GM12878 (cell line): ENCODE measurements at regions not wholly inside any gene's neighbourhood (a gene's known extent, or its start where the extent isn't known, plus 50 kb on each side); places are given as distances from the start of the nearest gene placed in this dataset.

Experiments used
- ATAC-seq: fragments of 200-7000 bp; cut with Tn5 transposase; 3 replicates; pipeline ENCODE4 v1.9.1; 2020; ENCODE audit warnings: mild to moderate bottlenecking, moderate library complexity
- BruUV-seq: library from RNA; stranded (reverse); fragments of 400-500 nt; replicated peaks from 2 replicates; lab custom pipeline; 2021; lab: Mats Ljungman, UMichigan
- CTCF ChIA-PET: fragments of 300-600 bp; sonication (Branson Sonifier 250); formaldehyde crosslinking; extraction: SDS; loops from one replicate; lab custom pipeline; 2021; ENCODE audit warnings: inconsistent platforms; lab: Yijun Ruan, JAX
- POLR2A ChIA-PET: fragments of 350-600 bp; formaldehyde crosslinking; extraction: SDS; loops from one replicate; lab custom pipeline; 2021; ENCODE audit warnings: inconsistent platforms; lab: Charles Lee
- RAD21 ChIA-PET: fragments of 300-600 bp; sonication (Branson Sonifier 250); formaldehyde crosslinking; loops from one replicate; lab custom pipeline; 2023; ENCODE audit warnings: antibody characterized with exemption; ENCODE audit not compliant: unreplicated experiment; lab: Charles Lee
- SMC1A ChIA-PET: fragments of 300-600 bp; sonication (Branson Sonifier 250); formaldehyde crosslinking; loops from one replicate; lab custom pipeline; 2023; ENCODE audit not compliant: unreplicated experiment, uncharacterized antibody; lab: Charles Lee
- DNase-seq: peaks from one replicate; pipeline ENCODE4 v3.0.0-alpha.2; 2011; ENCODE audit warnings: low read depth, low spot score
- FAIRE-seq: peaks from 3 replicates; lab custom pipeline; 2011; peaks lifted over from hg19 to GRCh38; lab: Jason Lieb, UNC
- H2AFZ ChIP-seq: 2 replicates; pipeline ENCODE4 v1.6.0; 2011; ENCODE audit warnings: low read depth, low read length, control low read depth; ENCODE audit not compliant: control insufficient read depth
- H3K27ac ChIP-seq: 2 replicates; pipeline ENCODE4 v1.5.1; 2011; ENCODE audit warnings: control low read depth; ENCODE audit not compliant: control insufficient read depth, insufficient read depth
- H3K27me3 ChIP-seq, 2 experiments: replicated peaks in 1 of 2; 2 replicates each; pipeline versions ENCODE4 v1.6.0 to v1.6.1; 2011; ENCODE audit warnings: low read length in 1 of 2; ENCODE audit not compliant: control insufficient read depth in 2 of 2, insufficient read depth in 2 of 2
- H3K36me3 ChIP-seq, 2 experiments: 2 replicates each; pipeline ENCODE4 v1.5.1; 2011; ENCODE audit warnings: low read length in 1 of 2; ENCODE audit not compliant: control insufficient read depth in 2 of 2, insufficient read depth in 2 of 2
- H3K4me1 ChIP-seq: 2 replicates; pipeline ENCODE4 v1.6.1; 2011; ENCODE audit warnings: mild to moderate bottlenecking, low read length, moderate library complexity, mixed read lengths; ENCODE audit not compliant: control insufficient read depth, insufficient read depth
- H3K4me2 ChIP-seq: 2 replicates; pipeline ENCODE4 v1.6.0; 2011; ENCODE audit warnings: control low read depth; ENCODE audit not compliant: control insufficient read depth, insufficient read depth
- H3K4me3 ChIP-seq: fragments of 200-600 bp; sonication (generic); 2 replicates; pipeline ENCODE4 v1.5.1; 2016
- H3K79me2 ChIP-seq: 2 replicates; pipeline ENCODE4 v1.6.0; 2011; ENCODE audit warnings: low read length; ENCODE audit not compliant: control insufficient read depth, insufficient read depth
- H3K9ac ChIP-seq: 2 replicates; pipeline ENCODE4 v1.8.0; 2011; ENCODE audit warnings: low read length, control low read depth, mixed read lengths; ENCODE audit not compliant: control insufficient read depth, insufficient read depth
- H3K9me3 ChIP-seq: replicated peaks from 3 replicates; pipeline ENCODE4 v1.5.1; 2011; ENCODE audit warnings: mild to moderate bottlenecking, low read length; ENCODE audit not compliant: control insufficient read depth, insufficient read depth
- H4K20me1 ChIP-seq: 2 replicates; pipeline ENCODE4 v1.6.0; 2011; ENCODE audit not compliant: control insufficient read depth, insufficient read depth
- ASH2L ChIP-seq: fragments of 300-600, 200-600 bp; sonication (generic); IDR thresholded peaks from 2 replicates; pipeline ENCODE4 v1.6.1; 2017; ENCODE audit warnings: low read depth, mild to moderate bottlenecking, borderline replicate concordance
- ATF3 ChIP-seq: IDR thresholded peaks from 2 replicates; pipeline ENCODE4 v1.6.1; 2011; ENCODE audit warnings: low read depth, mild to moderate bottlenecking, low read length, moderate library complexity, borderline replicate concordance; ENCODE audit errors: extremely low read depth
- MEF2A ChIP-seq: IDR thresholded peaks from 2 replicates; pipeline ENCODE4 v1.6.1; 2011; ENCODE audit warnings: low read depth, mild to moderate bottlenecking, low read length, moderate library complexity; ENCODE audit not compliant: insufficient read depth
- PKNOX1 ChIP-seq: fragments of 450-650 bp; IDR thresholded peaks from 2 replicates; pipeline ENCODE4 v1.6.1; 2016; ENCODE audit warnings: mild to moderate bottlenecking
- TCF3 ChIP-seq: IDR thresholded peaks from 2 replicates; pipeline ENCODE4 v1.6.1; 2012; ENCODE audit warnings: low read depth, mild to moderate bottlenecking, low read length, borderline replicate concordance; ENCODE audit not compliant: insufficient read depth
- YBX1 ChIP-seq: fragments of 450-650 bp; IDR thresholded peaks from 2 replicates; pipeline ENCODE4 v1.6.1; 2016; ENCODE audit warnings: antibody characterized with exemption
- ZBTB4 ChIP-seq: fragments of 450-650 bp; formaldehyde crosslinking; IDR thresholded peaks from 2 replicates; pipeline ENCODE4 v1.4.0; 2022; ENCODE audit warnings: mild to moderate bottlenecking, moderate library complexity
- ZNF274 ChIP-seq: IDR thresholded peaks from one replicate; pipeline ENCODE4 v1.8.0; 2011; ENCODE audit not compliant: insufficient read length, insufficient read depth
- WGBS: methylation state at CpG from one replicate; pipeline ENCODE4 v1.1.6; 2016; ENCODE audit warnings: low lambda C conversion rate; ENCODE audit not compliant: insufficient replicate concordance, insufficient coverage; ENCODE audit errors: missing lambda C conversion rate; 5-methylcytosine and 5-hydroxymethylcytosine counted together
- in situ Hi-C: fragments of 300-500 bp; cut with MboI; formaldehyde crosslinking; loops from 9 replicates; pipeline ENCODE4 v1.14.3; 2018; ENCODE audit warnings: mixed read lengths
- intact Hi-C: fragments of 100-400 bp; cut with micrococcal nuclease; formaldehyde crosslinking; loops from one replicate; pipeline ENCODE4 v1.14.2; 2022; ENCODE audit not compliant: unreplicated experiment
- TF ChIP-seq, protein P1 (sequence below): fragments of 150-350 bp; IDR thresholded peaks from 2 replicates; pipeline ENCODE4 v1.6.1; 2014; ENCODE audit warnings: mild to moderate bottlenecking, low read depth, low read length
- TF ChIP-seq, protein P2 (sequence below): fragments of 450-650 bp; formaldehyde crosslinking; IDR thresholded peaks from 2 replicates; pipeline ENCODE4 v1.5.0; 2022; ENCODE audit warnings: mild to moderate bottlenecking, missing genetic modification characterization

- TF ChIP-seq, protein P1, sequence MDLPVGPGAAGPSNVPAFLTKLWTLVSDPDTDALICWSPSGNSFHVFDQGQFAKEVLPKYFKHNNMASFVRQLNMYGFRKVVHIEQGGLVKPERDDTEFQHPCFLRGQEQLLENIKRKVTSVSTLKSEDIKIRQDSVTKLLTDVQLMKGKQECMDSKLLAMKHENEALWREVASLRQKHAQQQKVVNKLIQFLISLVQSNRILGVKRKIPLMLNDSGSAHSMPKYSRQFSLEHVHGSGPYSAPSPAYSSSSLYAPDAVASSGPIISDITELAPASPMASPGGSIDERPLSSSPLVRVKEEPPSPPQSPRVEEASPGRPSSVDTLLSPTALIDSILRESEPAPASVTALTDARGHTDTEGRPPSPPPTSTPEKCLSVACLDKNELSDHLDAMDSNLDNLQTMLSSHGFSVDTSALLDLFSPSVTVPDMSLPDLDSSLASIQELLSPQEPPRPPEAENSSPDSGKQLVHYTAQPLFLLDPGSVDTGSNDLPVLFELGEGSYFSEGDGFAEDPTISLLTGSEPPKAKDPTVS, result no peak
- TF ChIP-seq YBX1 (no peak), ZNF274 (no peak), PKNOX1 (no peak)
- TF ChIP-seq, all 136 proteins: peak for 0
Measured at GRCh38 chr9:25570802-25571201, 107.4 kb downstream of the TUSC1 start (continued).

DNA sequence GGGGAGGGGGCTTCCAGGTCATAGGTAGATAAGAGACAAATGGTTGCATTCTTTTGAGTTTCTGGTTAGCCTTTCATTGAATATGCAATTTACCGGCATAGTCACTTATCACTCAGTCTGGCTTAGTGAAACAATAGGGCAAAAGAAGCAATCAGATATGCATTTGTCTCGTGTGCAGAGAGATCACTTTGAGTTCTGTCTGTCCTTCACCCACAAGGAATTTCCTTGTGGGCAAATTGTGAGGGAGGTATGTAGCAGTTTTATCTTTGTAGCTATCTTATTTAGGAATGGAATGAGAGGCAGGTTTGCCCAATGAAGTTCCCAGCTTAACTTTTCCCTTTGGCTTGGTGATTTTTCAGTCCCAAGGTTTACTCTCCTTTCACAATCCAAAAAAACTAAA is 116.1 kb downstream of the TUSC1 start:
- H3K4me2 ChIP-seq, result no peak overlapping the region
- in situ Hi-C loops (no loop called here), intact Hi-C loops (no loop called here)
- no peaks in the 10 kb centered on the region for H3K9me3 ChIP-seq
- ChIA-PET POLR2A (no interaction called here), CTCF (no interaction called here), RAD21 (no interaction called here), SMC1A (no interaction called here)
- H3K36me3 ChIP-seq, result no peaks in the 10 kb centered on the region
- no peak overlapping the region for H3K9ac ChIP-seq
- no peak overlapping the region for H3K4me3 ChIP-seq
- no peak for FAIRE-seq
- H3K4me1 ChIP-seq, result no peaks in the 10 kb centered on the region
- no peaks in the 10 kb centered on the region for H4K20me1 ChIP-seq
- no peak for DNase-seq
- H2AFZ ChIP-seq, result no peak overlapping the region
- no peaks in the 10 kb centered on the region for H3K79me2 ChIP-seq
- H3K27me3 ChIP-seq, result no peaks in the 10 kb centered on the region
- BruUV-seq, result no TSS peak
- ATAC-seq, result no peak
- no peak overlapping the region for H3K27ac ChIP-seq
- 28% methylated on average over 2 of the region's 2 CpGs for WGBS
- TF ChIP-seq ASH2L (no peak), TCF3 (no peak), ZBTB4 (CRISPR knock-in tag) (no peak), ATF3 (no peak), MEF2A (no peak)
- TF ChIP-seq, protein P2, sequence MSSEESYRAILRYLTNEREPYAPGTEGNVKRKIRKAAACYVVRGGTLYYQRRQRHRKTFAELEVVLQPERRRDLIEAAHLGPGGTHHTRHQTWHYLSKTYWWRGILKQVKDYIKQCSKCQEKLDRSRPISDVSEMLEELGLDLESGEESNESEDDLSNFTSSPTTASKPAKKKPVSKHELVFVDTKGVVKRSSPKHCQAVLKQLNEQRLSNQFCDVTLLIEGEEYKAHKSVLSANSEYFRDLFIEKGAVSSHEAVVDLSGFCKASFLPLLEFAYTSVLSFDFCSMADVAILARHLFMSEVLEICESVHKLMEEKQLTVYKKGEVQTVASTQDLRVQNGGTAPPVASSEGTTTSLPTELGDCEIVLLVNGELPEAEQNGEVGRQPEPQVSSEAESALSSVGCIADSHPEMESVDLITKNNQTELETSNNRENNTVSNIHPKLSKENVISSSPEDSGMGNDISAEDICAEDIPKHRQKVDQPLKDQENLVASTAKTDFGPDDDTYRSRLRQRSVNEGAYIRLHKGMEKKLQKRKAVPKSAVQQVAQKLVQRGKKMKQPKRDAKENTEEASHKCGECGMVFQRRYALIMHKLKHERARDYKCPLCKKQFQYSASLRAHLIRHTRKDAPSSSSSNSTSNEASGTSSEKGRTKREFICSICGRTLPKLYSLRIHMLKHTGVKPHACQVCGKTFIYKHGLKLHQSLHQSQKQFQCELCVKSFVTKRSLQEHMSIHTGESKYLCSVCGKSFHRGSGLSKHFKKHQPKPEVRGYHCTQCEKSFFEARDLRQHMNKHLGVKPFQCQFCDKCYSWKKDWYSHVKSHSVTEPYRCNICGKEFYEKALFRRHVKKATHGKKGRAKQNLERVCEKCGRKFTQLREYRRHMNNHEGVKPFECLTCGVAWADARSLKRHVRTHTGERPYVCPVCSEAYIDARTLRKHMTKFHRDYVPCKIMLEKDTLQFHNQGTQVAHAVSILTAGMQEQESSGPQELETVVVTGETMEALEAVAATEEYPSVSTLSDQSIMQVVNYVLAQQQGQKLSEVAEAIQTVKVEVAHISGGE (CRISPR knock-in tag), result no peak
